K562 (cell line): ENCODE measurements at regions not wholly inside any gene's neighbourhood (a gene's known extent, or its start where the extent isn't known, plus 50 kb on each side); places are given as distances from the start of the nearest gene placed in this dataset.

Experiments used
- ATAC-seq: fragments of 200-7000 bp; cut with Tn5 transposase; 3 replicates; pipeline ENCODE4 v1.9.1; 2020; ENCODE audit warnings: moderate library complexity
- BruUV-seq: library from RNA; stranded (reverse); fragments of 400-500 nt; replicated peaks from 2 replicates; lab custom pipeline; 2021; lab: Mats Ljungman, UMichigan
- CTCF ChIA-PET: fragments of 300-600 bp; formaldehyde crosslinking; extraction: SDS; loops from one replicate; lab custom pipeline; 2021; ENCODE audit warnings: low intra/inter-chr PET ratio; lab: Yijun Ruan, JAX
- POLR2A ChIA-PET: fragments of 300-600, 350-650 bp; sonication (Branson Sonifier 250); formaldehyde crosslinking; extraction: SDS; loops from one replicate; lab custom pipeline; 2021; ENCODE audit warnings: antibody characterized with exemption, inconsistent platforms; lab: Yijun Ruan, JAX
- DNase-seq, 4 experiments: peaks; one replicate each; pipeline versions ENCODE4 v3.0.0 to v3.0.0-alpha.2; 2011 to 2018; ENCODE audit warnings: low spot score in 3 of 4, mixed read lengths in 3 of 4; ENCODE audit errors: extremely low read depth in 1 of 4
- FAIRE-seq: peaks from 2 replicates; lab custom pipeline; 2011; peaks lifted over from hg19 to GRCh38; lab: Jason Lieb, UNC
- H2AFZ ChIP-seq: 2 replicates; pipeline ENCODE4 v1.6.0; 2011; ENCODE audit warnings: low read depth, low read length, control low read depth, inconsistent platforms
- H3K27ac ChIP-seq: fragments of 200-600 bp; 3 replicates; pipeline ENCODE4 v1.8.0; 2011; ENCODE audit warnings: low read depth, mild to moderate bottlenecking, control low read depth, inconsistent platforms, low read length, moderate library complexity, mixed read lengths; ENCODE audit errors: extremely low read depth
- H3K27me3 ChIP-seq, 2 experiments: fragments of 300-600 bp in 1 of 2; 2 replicates in 1 of 2; 3 replicates in 1 of 2; pipeline versions ENCODE4 v1.6.0 to v1.8.0; 2011; ENCODE audit warnings: inconsistent platforms in 2 of 2, low read length in 2 of 2, mild to moderate bottlenecking in 1 of 2, mixed read lengths in 1 of 2, moderate library complexity in 1 of 2; ENCODE audit not compliant: control insufficient read depth in 2 of 2, insufficient read depth in 2 of 2
- H3K36me3 ChIP-seq: fragments of 300-600 bp; 3 replicates; pipeline ENCODE4 v1.8.0; 2011; ENCODE audit warnings: mild to moderate bottlenecking, low read length, inconsistent platforms; ENCODE audit not compliant: control insufficient read depth, insufficient read depth
- H3K4me1 ChIP-seq, 2 experiments: fragments of 200-600 bp in 1 of 2; replicated peaks in 1 of 2; 2 replicates in 1 of 2; 3 replicates in 1 of 2; pipeline versions ENCODE4 v1.5.1 to v1.8.0; 2011; ENCODE audit warnings: inconsistent platforms in 2 of 2, low read length in 2 of 2, mild to moderate bottlenecking in 1 of 2, mixed read lengths in 1 of 2, moderate library complexity in 1 of 2; ENCODE audit not compliant: control insufficient read depth in 2 of 2, insufficient read depth in 2 of 2
- H3K4me2 ChIP-seq: 2 replicates; pipeline ENCODE4 v1.6.1; 2011; ENCODE audit warnings: low read length, control low read depth, inconsistent platforms, mixed read lengths; ENCODE audit not compliant: insufficient read depth
- H3K4me3 ChIP-seq: fragments of 200-600 bp; sonication (generic), shearing (Covaris generic); 2 replicates; pipeline ENCODE4 v1.5.1; 2016; ENCODE audit warnings: control low read depth, inconsistent platforms
- H3K79me2 ChIP-seq: fragments of 200-600 bp; 3 replicates; pipeline ENCODE4 v1.8.0; 2011; ENCODE audit warnings: low read length, inconsistent platforms; ENCODE audit not compliant: control insufficient read depth, insufficient read depth
- H3K9ac ChIP-seq, 2 experiments: 2 replicates each; pipeline versions ENCODE4 v1.6.0 to v1.6.1; 2011; ENCODE audit warnings: low read depth in 2 of 2, low read length in 2 of 2, control low read depth in 1 of 2, inconsistent platforms in 1 of 2, mild to moderate bottlenecking in 1 of 2, mixed read lengths in 1 of 2; ENCODE audit not compliant: insufficient read depth in 1 of 2
- H3K9me1 ChIP-seq: one replicate; pipeline ENCODE4 v1.6.0; 2011; ENCODE audit warnings: inconsistent platforms, mild to moderate bottlenecking, low read length, moderate library complexity; ENCODE audit not compliant: control insufficient read depth, insufficient read depth
- H3K9me3 ChIP-seq: replicated peaks from 2 replicates; pipeline ENCODE4 v1.5.1; 2011; ENCODE audit warnings: low read depth, low read length, inconsistent platforms; ENCODE audit not compliant: control insufficient read depth, insufficient read depth
- H4K20me1 ChIP-seq: replicated peaks from 2 replicates; pipeline ENCODE4 v1.6.1; 2011; ENCODE audit warnings: low read length, inconsistent platforms, mixed read lengths; ENCODE audit not compliant: control insufficient read depth, insufficient read depth
- ETS2 ChIP-seq: IDR thresholded peaks from 2 replicates; pipeline ENCODE4 v1.6.1; 2016; ENCODE audit warnings: borderline replicate concordance, missing genetic modification characterization, mild to moderate bottlenecking, moderate library complexity, missing compliant biosample characterization; ENCODE audit not compliant: poor library complexity, severe bottlenecking
- FIP1L1 ChIP-seq: fragments of 200-400 bp; formaldehyde crosslinking; IDR thresholded peaks from 2 replicates; pipeline ENCODE4 v1.6.1; 2018; ENCODE audit warnings: mild to moderate bottlenecking, low read depth, low read length; ENCODE audit not compliant: poor library complexity, severe bottlenecking
- FOS ChIP-seq: IDR thresholded peaks from 3 replicates; pipeline ENCODE4 v1.6.1; 2011; ENCODE audit not compliant: insufficient read length; ENCODE audit errors: extremely low read depth
- HNRNPLL ChIP-seq: fragments of 200-400 bp; formaldehyde crosslinking; IDR thresholded peaks from 2 replicates; pipeline ENCODE4 v1.6.1; 2017; ENCODE audit warnings: low read length, low read depth, mild to moderate bottlenecking; ENCODE audit not compliant: poor library complexity, severe bottlenecking
- ILF3 ChIP-seq: fragments of 450-650 bp; IDR thresholded peaks from 2 replicates; pipeline ENCODE4 v1.6.1; 2018; ENCODE audit warnings: antibody characterized with exemption, mild to moderate bottlenecking, moderate library complexity, borderline replicate concordance
- KLF13 ChIP-seq: fragments of 450-650 bp; IDR thresholded peaks from 2 replicates; pipeline ENCODE4 v1.6.1; 2016; ENCODE audit warnings: missing genetic modification characterization, low read depth, mild to moderate bottlenecking, missing compliant biosample characterization, moderate library complexity, borderline replicate concordance
- MXI1 ChIP-seq: IDR thresholded peaks from 2 replicates; pipeline ENCODE4 v1.6.1; 2011; ENCODE audit warnings: low read depth, mild to moderate bottlenecking, improper control_type of control experiment, low read length
- POLR2B ChIP-seq: fragments of 450-650 bp; IDR thresholded peaks from 2 replicates; pipeline ENCODE4 v1.6.1; 2018; ENCODE audit warnings: low read depth; ENCODE audit not compliant: partially characterized antibody
- PPARD ChIP-seq: fragments of 250-450 bp; sonication (Bioruptor Pico); IDR thresholded peaks from 2 replicates; pipeline ENCODE4 v1.8.0; 2022; ENCODE audit warnings: inconsistent platforms, mild to moderate bottlenecking, moderate library complexity
- RAD51 ChIP-seq: fragments of 450-650 bp; IDR thresholded peaks from 2 replicates; pipeline ENCODE4 v1.7.1; 2016; ENCODE audit warnings: low read depth, mild to moderate bottlenecking, borderline replicate concordance
- SMARCB1 ChIP-seq: IDR thresholded peaks from 2 replicates; pipeline ENCODE4 v1.6.1; 2011; ENCODE audit warnings: improper control_type of control experiment, low read depth; ENCODE audit not compliant: insufficient read length
- ZNF24 ChIP-seq: fragments of 450-650 bp; IDR thresholded peaks from 2 replicates; pipeline ENCODE4 v1.6.1; 2016
- ZNF274 ChIP-seq: IDR thresholded peaks from 2 replicates; pipeline ENCODE4 v1.6.1; 2011; ENCODE audit warnings: low read depth, mild to moderate bottlenecking, low read length, moderate library complexity, borderline replicate concordance
- ZNF583 ChIP-seq: fragments of 250-450 bp; sonication (Bioruptor Pico); IDR thresholded peaks from 2 replicates; pipeline ENCODE4 v1.4.0; 2020
- ZNF76 ChIP-seq: fragments of 250-450 bp; sonication (Bioruptor Pico); IDR thresholded peaks from 2 replicates; pipeline ENCODE4 v1.4.0; 2020; ENCODE audit warnings: mild to moderate bottlenecking, moderate library complexity, borderline replicate concordance
- WGBS: fragments of 100-300 bp; shearing (Covaris generic); methylation state at CpG from one replicate; pipeline ENCODE4 v1.1.6; 2016; ENCODE audit warnings: low coverage, mixed read lengths; ENCODE audit not compliant: insufficient coverage; ENCODE audit errors: missing lambda C conversion rate; 5-methylcytosine and 5-hydroxymethylcytosine counted together
- in situ Hi-C: fragments of 300-500 bp; cut with MboI; formaldehyde crosslinking; loops from 4 replicates; pipeline ENCODE4 v1.15.0; 2018; ENCODE audit warnings: inconsistent platforms, mixed read lengths
- intact Hi-C: fragments of 100-400 bp; cut with micrococcal nuclease; formaldehyde crosslinking; loops from 2 replicates; pipeline ENCODE4 v1.14.2; 2022
- TF ChIP-seq, protein P1 (sequence below): fragments of 150-350 bp; IDR thresholded peaks from 2 replicates; pipeline ENCODE4 v1.6.1; 2014; ENCODE audit warnings: low read depth, mild to moderate bottlenecking, low read length, borderline replicate concordance
- TF ChIP-seq, protein P2 (sequence below): sonication (generic); formaldehyde crosslinking; IDR thresholded peaks from 2 replicates; pipeline ENCODE4 v1.8.0; 2022; ENCODE audit warnings: mild to moderate bottlenecking, missing genetic modification reagents
- TF ChIP-seq, protein P3 (sequence below): fragments of 450-650 bp; formaldehyde crosslinking; IDR thresholded peaks from 2 replicates; pipeline ENCODE4 v1.4.0; 2020; ENCODE audit warnings: mild to moderate bottlenecking, moderate library complexity

DNA sequence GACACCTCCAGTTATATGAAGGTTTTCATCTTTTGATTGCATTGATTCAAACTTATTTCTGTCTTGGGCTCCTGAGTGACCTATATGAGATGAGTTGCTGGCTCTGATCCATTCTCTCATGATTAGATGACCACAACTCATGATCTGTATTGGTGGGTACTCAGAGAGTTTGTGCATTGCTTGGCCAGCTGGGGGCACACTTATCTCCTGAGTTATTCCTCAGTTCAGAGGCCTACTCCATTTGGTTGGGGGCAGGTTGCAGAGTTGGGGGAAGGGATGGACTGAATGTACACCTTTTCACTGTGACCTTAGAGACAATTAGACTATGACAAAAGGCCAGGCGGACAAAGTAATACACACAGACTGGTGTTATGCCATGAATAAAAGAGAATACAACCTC is 166.2 kb upstream of the SEMA6D start:
- no TSS peak for BruUV-seq
- Histone ChIP-seq H3K4me3 (no peak overlapping the region), H2AFZ (no peak overlapping the region), H3K27ac (no peak overlapping the region), H3K9ac (no peak overlapping the region), H3K4me2 (no peak overlapping the region), H4K20me1 (no peaks in the 10 kb centered on the region), H3K9me3 (no peaks in the 10 kb centered on the region), H3K4me1 (no peaks in the 10 kb centered on the region), H3K27me3 (no peaks in the 10 kb centered on the region), H3K79me2 (no peaks in the 10 kb centered on the region), H3K36me3 (no peaks in the 10 kb centered on the region), H3K9me1 (no peaks in the 10 kb centered on the region)
- DNase-seq = no peak
- CTCF ChIA-PET = no interaction called here
- 0% methylated on average over 1 of the region's 1 CpG for WGBS
- in situ Hi-C loops (no loop called here), intact Hi-C loops (no loop called here)
- FAIRE-seq = no peak
- ATAC-seq = no peak
- POLR2A ChIA-PET = no interaction called here
- TF ChIP-seq ZNF583 (CRISPR knock-in tag) (no peak), KLF13 (no peak), ZNF24 (no peak), ZNF76 (CRISPR knock-in tag) (no peak), ILF3 (no peak), ZNF274 (no peak), HNRNPLL (no peak), FIP1L1 (no peak), ETS2 (tag) (no peak), FOS (no peak), SMARCB1 (no peak), PPARD (no peak), RAD51 (no peak), MXI1 (no peak), POLR2B (no peak)
- TF ChIP-seq, protein P1, sequence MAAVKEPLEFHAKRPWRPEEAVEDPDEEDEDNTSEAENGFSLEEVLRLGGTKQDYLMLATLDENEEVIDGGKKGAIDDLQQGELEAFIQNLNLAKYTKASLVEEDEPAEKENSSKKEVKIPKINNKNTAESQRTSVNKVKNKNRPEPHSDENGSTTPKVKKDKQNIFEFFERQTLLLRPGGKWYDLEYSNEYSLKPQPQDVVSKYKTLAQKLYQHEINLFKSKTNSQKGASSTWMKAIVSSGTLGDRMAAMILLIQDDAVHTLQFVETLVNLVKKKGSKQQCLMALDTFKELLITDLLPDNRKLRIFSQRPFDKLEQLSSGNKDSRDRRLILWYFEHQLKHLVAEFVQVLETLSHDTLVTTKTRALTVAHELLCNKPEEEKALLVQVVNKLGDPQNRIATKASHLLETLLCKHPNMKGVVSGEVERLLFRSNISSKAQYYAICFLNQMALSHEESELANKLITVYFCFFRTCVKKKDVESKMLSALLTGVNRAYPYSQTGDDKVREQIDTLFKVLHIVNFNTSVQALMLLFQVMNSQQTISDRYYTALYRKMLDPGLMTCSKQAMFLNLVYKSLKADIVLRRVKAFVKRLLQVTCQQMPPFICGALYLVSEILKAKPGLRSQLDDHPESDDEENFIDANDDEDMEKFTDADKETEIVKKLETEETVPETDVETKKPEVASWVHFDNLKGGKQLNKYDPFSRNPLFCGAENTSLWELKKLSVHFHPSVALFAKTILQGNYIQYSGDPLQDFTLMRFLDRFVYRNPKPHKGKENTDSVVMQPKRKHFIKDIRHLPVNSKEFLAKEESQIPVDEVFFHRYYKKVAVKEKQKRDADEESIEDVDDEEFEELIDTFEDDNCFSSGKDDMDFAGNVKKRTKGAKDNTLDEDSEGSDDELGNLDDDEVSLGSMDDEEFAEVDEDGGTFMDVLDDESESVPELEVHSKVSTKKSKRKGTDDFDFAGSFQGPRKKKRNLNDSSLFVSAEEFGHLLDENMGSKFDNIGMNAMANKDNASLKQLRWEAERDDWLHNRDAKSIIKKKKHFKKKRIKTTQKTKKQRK = no peak
- TF ChIP-seq, protein P2, sequence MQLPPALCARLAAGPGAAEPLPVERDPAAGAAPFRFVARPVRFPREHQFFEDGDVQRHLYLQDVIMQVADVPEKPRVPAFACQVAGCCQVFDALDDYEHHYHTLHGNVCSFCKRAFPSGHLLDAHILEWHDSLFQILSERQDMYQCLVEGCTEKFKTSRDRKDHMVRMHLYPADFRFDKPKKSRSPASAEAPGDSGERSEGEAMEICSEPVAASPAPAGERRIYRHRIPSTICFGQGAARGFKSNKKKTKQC (CRISPR knock-in tag) = no peak
- TF ChIP-seq, protein P3, sequence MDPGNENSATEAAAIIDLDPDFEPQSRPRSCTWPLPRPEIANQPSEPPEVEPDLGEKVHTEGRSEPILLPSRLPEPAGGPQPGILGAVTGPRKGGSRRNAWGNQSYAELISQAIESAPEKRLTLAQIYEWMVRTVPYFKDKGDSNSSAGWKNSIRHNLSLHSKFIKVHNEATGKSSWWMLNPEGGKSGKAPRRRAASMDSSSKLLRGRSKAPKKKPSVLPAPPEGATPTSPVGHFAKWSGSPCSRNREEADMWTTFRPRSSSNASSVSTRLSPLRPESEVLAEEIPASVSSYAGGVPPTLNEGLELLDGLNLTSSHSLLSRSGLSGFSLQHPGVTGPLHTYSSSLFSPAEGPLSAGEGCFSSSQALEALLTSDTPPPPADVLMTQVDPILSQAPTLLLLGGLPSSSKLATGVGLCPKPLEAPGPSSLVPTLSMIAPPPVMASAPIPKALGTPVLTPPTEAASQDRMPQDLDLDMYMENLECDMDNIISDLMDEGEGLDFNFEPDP (CRISPR knock-in tag) = no peak
